ENCODE measurements at regions not wholly inside any gene's neighbourhood (a gene's known extent, or its start where the extent isn't known, plus 50 kb on each side); places are given as distances from the start of the nearest gene placed in this dataset.
"Not testable (repeated sequence)": the region's sequence is repeated elsewhere in the genome, so short reads cannot be mapped to it uniquely, and the experiment has no call there.

- TF ChIP-seq CTCF (conservative IDR thresholded peaks at IDR 0.05); EZH2 (IDR thresholded peaks at IDR 0.05; ENCODE audit: low read depth): not testable (repeated sequence)
Measured at GRCh38 chr21:17694416-17694815, 81.7 kb upstream of the BTG3 start.

All from PC-9 (cell line).